NCI-H446 (cell line): ENCODE measurements at regions not wholly inside any gene's neighbourhood (a gene's known extent, or its start where the extent isn't known, plus 50 kb on each side); places are given as distances from the start of the nearest gene placed in this dataset.

Source experiments
- DNase-seq, 2 experiments: peaks; one replicate each; lab custom pipeline; 2025; lab: John Stamatoyannopoulos, UW

GRCh38 chr10:113420057-113420732 lies 132.7 kb upstream of the HABP2 start:
- DNase-seq, result no peak

- no peak for DNase-seq
Measured at GRCh38 chr10:113420733-113421675, 131.8 kb upstream of the HABP2 start.

- DNase-seq, result no peak
Measured at GRCh38 chr10:113422371-113422770, 130.5 kb upstream of the HABP2 start.

- DNase-seq, result no peak
Measured at GRCh38 chr10:113423981-113424721, 128.7 kb upstream of the HABP2 start.

- DNase-seq, result no peak
Measured at GRCh38 chr10:113425008-113425407, 127.8 kb upstream of the HABP2 start.

- no peak for DNase-seq
Measured at GRCh38 chr10:113425541-113425951, 127.3 kb upstream of the HABP2 start.

GRCh38 chr10:113426181-113426877 lies 126.5 kb upstream of the HABP2 start:
- no peak for DNase-seq

GRCh38 chr10:113427236-113427735 lies 125.6 kb upstream of the HABP2 start:
- DNase-seq, result no peak

- no peak for DNase-seq
Measured at GRCh38 chr10:113427811-113428558, 124.9 kb upstream of the HABP2 start.

GRCh38 chr10:113430634-113431397 lies 122.0 kb upstream of the HABP2 start:
- DNase-seq, result no peak

- no peak for DNase-seq
Measured at GRCh38 chr10:113431398-113432160, 121.3 kb upstream of the HABP2 start.

GRCh38 chr10:113433711-113434110 lies 119.1 kb upstream of the HABP2 start:
- DNase-seq, result no peak

GRCh38 chr10:113434315-113434714 lies 118.5 kb upstream of the HABP2 start:
- DNase-seq, result no peak

GRCh38 chr10:113434950-113435349 lies 117.9 kb upstream of the HABP2 start:
- DNase-seq, result no peak

GRCh38 chr10:113435881-113436280 lies 117.0 kb upstream of the HABP2 start:
- DNase-seq, result no peak

- no peak for DNase-seq
Measured at GRCh38 chr10:113436851-113437250, 116.0 kb upstream of the HABP2 start.

GRCh38 chr10:113438652-113439051 lies 114.2 kb upstream of the HABP2 start:
- no peak for DNase-seq

- no peak for DNase-seq
Measured at GRCh38 chr10:113441220-113441619, 111.6 kb upstream of the HABP2 start.

- DNase-seq, result no peak
Measured at GRCh38 chr10:113441686-113442270, 111.1 kb upstream of the HABP2 start.
